NCI-H146 treated with DMSO at 0.1 percent for 48 hours (cell line): ENCODE measurements at regions not wholly inside any gene's neighbourhood (a gene's known extent, or its start where the extent isn't known, plus 50 kb on each side); places are given as distances from the start of the nearest gene placed in this dataset.
A peak's percentile ranks its signal among the peaks of the same experiment; 100 is the strongest.
"Not testable (repeated sequence)": the region's sequence is repeated elsewhere in the genome, so short reads cannot be mapped to it uniquely, and the experiment has no call there.

Experiments
- DNase-seq: peaks from one replicate; lab custom pipeline; 2025; ENCODE audit not compliant: unreplicated experiment; lab: John Stamatoyannopoulos, UW

DNA sequence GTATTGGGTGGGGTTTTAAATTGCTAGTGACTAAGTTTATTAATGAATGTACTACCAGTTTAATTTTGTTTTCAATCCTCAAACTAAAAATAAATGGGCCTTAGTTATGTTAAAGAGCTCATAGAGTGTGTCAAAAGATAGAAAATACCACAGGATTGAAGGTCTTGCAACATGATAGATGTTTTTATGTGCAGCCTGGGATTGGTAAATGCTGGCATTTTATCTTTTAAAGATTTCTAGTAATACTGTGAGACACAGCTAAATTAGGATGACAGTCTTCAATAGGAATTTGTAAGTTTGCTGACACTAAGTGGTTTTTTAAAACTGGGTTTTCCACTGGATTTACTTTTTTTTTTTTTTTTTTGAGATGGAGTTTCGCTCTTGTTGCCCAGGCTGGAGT is 122.3 kb downstream of the HAUS1 start:
- no peak for DNase-seq

DNA sequence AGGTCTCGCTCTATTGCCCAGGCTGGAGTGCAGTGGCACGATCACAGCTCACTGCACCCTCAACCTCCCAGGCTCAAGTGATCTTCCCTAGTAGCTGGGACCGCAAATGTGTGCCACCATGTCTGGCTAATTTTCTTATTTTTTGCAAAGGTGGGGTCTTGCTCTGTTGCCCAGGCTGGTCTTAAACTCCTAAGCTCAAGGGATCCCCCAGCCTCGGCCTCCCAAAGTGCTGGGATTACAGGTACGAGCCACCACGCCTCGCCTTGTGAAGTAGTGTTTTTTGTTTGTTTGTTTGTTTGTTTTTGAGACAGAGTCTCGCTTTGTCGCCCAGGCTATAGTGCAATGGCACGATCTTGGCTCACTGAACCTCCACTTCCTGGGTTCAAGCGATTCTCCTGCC is 125.5 kb downstream of the HAUS1 start:
- not testable (repeated sequence) for DNase-seq

- DNase-seq = no peak
Measured at GRCh38 chr18:46236156-46236555, 132.0 kb downstream of the HAUS1 start.

DNA sequence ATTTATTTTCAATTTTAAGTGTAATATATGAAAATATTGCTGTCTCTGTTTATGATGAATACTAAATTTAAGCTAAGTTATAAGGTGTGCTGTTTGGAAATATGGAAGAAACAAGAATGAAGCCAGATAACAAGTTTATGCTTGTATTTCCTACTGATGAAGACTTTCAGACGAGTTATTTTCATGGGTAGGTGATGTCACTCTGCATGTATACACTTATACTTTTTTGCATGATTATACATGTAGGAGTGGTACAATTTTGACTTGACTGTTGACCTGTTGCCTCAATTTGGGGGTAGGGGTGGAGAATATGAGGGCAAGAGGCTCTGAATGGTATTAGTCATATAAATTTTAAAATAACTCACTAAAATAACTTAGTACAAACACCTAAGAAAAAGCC is 133.7 kb downstream of the HAUS1 start:
- no peak for DNase-seq

- DNase-seq = no peak
Measured at GRCh38 chr18:46239549-46239948, 135.4 kb downstream of the HAUS1 start.

DNA sequence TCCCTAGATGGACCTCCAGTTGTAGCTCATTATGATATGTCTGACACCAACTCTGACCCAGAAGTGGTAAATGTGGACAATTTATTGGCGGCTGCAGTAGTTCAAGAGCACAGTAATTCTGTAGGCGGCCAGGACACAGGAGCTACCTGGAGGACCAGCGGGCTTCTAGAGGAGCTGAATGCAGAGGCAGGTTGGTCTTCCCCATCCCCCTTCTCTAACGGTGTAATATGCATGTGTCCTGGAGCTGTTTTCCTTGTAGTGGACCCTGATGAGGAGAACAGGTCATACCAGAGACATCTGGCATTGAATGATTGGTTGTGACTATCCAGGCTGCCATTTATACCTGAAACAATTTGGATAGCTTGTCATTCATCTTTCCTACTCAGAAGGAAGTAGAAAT is 135.8 kb downstream of the HAUS1 start:
- no peak for DNase-seq

GRCh38 chr18:46241393-46241792 is 137.2 kb downstream of the HAUS1 start:
- DNase-seq = not testable (repeated sequence)

GRCh38 chr18:46242183-46242582 is 138.0 kb downstream of the HAUS1 start:
- DNase-seq = no peak

GRCh38 chr18:46243095-46243494 is 138.9 kb downstream of the HAUS1 start:
- no peak for DNase-seq

DNA sequence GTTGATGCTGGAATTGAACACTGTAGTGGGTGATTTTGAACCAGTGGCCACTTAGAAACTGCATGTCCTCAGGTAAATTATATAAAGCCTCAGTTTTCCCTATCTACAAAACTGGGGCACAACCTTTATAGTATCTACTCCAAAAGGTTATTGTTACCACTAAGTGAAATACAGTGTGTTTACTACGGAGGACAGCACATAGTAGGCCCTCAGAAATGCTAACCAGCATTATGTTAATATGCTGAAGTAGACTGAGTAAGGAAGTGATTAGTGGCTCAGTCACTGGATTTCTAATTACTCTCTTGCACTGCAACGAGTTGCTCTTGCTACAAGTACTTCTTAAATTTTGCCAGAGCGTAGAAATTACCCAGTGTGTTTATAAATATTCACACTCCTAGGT is 139.5 kb downstream of the HAUS1 start:
- no peak for DNase-seq

DNA sequence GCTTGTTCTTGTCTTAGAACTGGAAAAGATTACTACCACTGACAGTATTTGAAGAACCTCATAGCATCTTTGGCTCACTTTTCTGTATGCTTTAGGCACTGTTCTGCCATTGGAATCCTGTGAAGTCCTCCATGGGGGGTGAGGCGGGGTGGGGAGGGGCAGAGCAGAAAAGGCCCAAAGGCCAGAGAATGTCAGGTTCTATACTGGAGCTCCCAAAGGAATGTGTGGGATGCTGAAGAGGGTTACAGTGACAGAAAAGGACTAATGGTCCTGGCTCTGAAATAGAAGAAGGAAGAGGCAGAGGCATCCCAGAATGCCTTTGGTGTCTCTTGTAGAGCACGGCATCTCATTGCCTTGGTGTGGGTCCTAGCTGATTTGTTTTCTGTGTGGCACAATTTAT is 141.9 kb downstream of the HAUS1 start:
- no peak for DNase-seq

GRCh38 chr18:46247942-46248341 is 143.8 kb downstream of the HAUS1 start:
- DNase-seq = no peak

DNA sequence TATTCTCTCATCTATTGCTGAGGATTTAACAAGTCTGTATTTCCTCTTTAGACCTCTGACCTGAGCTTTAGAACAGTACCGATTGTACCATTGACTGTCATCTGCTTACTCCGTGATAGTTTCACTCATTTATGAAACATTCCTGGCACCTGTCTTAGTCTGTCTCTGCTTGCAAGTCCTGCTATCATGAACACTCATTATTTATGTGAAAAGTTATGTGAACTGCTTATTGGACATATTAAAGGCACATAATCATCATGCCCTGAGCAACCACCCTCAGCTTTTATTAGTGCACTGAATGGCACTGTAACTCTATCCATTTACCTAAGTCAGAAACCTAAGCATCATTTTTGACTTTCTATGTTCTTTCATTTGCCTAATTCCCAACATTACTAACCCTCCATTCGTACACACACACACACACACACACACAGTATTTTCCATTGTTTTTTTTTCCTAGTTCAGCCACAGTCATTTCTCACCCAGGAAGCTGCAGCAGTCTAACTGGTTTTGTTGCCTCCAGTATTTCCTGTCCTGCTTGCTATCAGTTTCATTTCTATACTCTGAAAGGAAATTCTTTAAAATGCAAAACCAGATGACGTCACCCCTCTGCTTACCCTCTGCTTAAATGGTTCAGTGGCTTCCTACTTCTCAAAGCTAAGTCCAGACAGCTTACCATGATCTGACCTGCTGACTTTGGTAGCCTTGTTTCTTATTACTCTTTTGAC is 146.1 kb downstream of the HAUS1 start:
- DNase-seq = peak; percentile 55

- no peak for DNase-seq
Measured at GRCh38 chr18:46250812-46251173, 146.6 kb downstream of the HAUS1 start.

DNA sequence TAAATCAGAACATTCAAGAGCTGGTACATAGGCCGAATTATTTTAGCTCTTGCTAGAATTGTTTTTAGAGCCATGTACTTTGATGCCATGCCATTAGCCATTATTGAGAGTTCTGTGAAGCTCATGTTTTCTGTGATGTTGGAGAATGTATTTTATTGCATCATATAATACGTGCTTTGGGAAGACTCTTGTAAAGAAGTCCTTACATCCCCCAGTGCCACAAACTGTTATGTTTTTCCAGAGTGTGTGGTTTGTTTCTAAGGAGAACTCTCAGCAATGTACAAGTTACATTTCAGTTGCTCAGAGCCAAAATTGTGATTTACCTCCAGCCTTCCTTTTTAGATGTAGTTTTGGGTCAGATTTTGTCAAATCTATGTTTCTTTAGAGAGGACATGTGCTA is 148.6 kb downstream of the HAUS1 start:
- no peak for DNase-seq

GRCh38 chr18:46253498-46253897 is 149.3 kb downstream of the HAUS1 start:
- DNase-seq = no peak

DNA sequence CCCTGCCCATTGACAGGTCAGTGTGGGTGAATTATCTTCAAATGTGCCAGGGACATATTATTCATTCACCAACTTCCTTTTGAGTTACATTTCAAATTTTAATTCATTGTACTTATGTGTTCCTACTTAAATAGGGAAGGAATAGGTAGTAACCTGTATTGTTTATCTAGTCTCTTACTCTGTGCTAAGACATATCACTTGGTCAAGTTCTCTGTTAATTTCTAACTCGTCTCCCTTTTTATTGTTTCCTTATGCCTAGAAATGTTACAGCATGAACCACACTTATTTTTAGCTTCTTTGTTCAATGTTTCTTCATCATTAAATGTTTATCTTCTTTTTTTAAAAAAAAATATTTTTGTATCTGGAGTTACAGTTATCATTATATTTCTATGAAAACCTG is 151.9 kb downstream of the HAUS1 start:
- no peak for DNase-seq

DNA sequence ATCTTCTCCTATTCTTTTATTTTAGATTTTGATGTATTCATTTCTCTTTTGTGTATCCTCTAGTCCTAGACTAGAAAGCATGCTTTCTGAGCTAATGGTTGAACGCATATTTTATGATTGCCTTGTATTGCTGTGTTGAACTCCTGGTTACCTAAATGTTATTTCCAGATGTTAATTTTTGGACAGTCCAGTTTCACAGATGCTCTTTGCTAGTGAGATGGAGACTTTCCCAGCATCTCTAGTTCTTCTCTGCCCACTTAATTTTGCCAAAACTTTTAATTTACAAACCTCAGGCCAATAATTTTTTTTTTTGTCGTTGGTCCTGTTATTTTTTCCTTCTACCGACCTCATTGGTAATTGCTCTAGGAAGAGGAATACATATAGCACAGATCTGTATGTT is 153.2 kb downstream of the HAUS1 start:
- no peak for DNase-seq

DNA sequence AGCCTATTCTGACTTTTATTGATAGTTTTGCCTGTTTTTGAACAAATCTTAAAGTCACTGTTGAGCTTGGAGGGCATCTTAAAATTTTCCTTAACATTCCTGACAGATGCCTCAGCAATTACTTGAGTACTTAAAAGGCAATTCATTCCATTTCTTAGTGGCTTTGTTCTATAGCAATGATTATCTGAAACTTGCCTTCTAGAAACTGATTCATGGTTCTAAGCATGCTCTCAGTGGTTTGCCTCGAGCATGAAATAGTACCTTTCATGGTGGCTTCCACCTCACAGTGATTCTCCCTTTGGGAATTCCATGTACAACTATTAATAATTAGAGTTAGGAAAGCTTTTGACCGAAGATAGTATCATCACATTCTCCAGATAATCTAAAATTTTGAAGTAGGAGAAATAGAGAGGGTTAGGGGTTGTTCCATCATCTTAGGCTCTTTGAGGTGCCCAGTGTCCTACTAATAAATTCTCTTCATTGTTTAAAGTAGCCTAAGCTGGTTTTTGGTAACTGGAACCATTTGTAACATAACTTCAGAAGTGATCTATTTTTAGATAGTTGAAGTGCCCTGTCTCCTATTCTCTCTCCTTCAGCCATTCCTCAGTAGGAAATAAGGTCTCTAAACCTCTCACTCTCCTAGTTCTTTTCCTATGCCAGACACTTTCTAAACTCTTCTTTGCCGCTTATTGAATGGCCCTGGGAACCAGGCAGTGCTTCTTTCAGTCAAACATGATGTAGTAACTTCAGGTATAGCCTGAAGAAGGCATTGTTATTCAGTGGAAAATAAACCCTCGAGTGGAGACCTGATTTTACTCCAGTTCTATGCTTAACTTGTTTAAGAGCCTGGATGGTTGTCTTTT is 156.1 kb downstream of the HAUS1 start:
- no peak for DNase-seq

DNA sequence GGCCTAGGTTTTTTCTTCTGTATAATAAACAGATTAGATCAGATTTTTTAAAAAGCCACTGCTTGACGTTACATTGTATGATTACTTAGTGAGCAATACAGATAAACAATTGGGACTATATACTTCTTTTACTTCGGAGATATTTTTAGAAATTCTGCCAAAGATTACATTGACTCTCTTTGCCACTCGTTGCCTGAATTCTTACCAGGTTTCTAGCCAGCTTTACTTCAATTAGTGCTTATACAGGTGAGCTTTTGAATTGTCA is 156.6 kb downstream of the HAUS1 start:
- DNase-seq = no peak

DNA sequence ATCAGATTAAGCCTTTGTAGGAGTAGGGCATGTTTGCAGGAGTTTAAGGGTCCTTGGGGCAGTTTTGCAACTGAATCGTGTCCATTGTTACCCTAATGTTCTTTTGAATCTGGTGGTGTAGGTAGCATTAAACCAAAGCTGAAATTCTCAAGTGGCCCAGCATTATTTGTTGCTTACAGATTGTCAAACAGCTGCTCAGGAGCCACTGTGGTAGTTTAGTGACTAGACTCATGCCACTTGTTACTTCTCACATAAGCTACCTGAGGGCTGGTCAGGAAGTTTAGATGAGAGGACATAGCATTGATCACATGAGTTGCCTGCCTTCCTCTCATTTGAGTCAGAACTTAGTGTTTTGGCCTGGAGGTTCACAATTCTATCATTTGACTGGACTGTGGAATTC is 157.6 kb downstream of the HAUS1 start:
- no peak for DNase-seq

DNA sequence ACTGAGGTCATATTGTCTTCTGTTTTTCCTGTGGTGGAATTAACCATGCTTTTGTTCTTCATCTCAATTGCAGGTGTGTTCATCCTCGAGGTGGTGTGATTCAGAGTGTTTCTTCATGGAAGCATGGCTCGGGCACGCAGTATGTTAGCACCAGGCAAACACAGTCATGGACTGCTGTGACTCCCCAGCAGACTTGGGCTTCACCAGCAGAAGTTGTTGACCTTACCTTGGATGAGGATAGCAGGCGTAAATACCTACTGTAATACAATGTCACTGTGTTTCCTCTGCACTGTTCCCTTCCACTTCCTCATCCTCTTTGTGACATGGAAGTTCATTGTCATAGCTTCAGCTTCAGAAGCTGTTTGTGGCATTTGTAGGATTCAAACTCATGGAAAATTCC is 158.7 kb downstream of the HAUS1 start:
- DNase-seq = no peak

- no peak for DNase-seq
Measured at GRCh38 chr18:46264255-46264654, 160.1 kb downstream of the HAUS1 start.
